BE2C (cell line): ENCODE measurements at regions not wholly inside any gene's neighbourhood (a gene's known extent, or its start where the extent isn't known, plus 50 kb on each side); places are given as distances from the start of the nearest gene placed in this dataset.

ENCODE experiments used
- DNase-seq: peaks from one replicate; pipeline ENCODE4 v3.0.0-alpha.2; 2020
- H3K27me3 ChIP-seq: fragments of 250-450 bp; sonication (Bioruptor Pico); 2 replicates; pipeline ENCODE4 v1.5.1; 2020; ENCODE audit warnings: mild to moderate bottlenecking
- H3K36me3 ChIP-seq: fragments of 250-450 bp; sonication (Bioruptor Pico); 2 replicates; pipeline ENCODE4 v1.5.1; 2020; ENCODE audit warnings: mild to moderate bottlenecking
- H3K4me1 ChIP-seq: fragments of 250-450 bp; sonication (Bioruptor Pico); 2 replicates; pipeline ENCODE4 v1.5.1; 2020
- H3K4me3 ChIP-seq: 2 replicates; pipeline ENCODE4 v1.5.1; 2011; ENCODE audit warnings: low read depth, low read length
- H3K9me3 ChIP-seq: fragments of 250-450 bp; sonication (Bioruptor Pico); 2 replicates; pipeline ENCODE4 v1.5.1; 2020
- TF ChIP-seq, protein P1 (sequence below): IDR thresholded peaks from 2 replicates; pipeline ENCODE4 v1.5.1; 2012; ENCODE audit warnings: mild to moderate bottlenecking, low read depth, low read length

GRCh38 chrX:10901290-10901633, 209.9 kb upstream of the HCCS start:
- Histone ChIP-seq H3K27me3 (no peaks in the 10 kb centered on the region), H3K36me3 (no peaks in the 10 kb centered on the region), H3K9me3 (no peaks in the 10 kb centered on the region), H3K4me1 (no peaks in the 10 kb centered on the region), H3K4me3 (no peak overlapping the region)
- TF ChIP-seq, protein P1, sequence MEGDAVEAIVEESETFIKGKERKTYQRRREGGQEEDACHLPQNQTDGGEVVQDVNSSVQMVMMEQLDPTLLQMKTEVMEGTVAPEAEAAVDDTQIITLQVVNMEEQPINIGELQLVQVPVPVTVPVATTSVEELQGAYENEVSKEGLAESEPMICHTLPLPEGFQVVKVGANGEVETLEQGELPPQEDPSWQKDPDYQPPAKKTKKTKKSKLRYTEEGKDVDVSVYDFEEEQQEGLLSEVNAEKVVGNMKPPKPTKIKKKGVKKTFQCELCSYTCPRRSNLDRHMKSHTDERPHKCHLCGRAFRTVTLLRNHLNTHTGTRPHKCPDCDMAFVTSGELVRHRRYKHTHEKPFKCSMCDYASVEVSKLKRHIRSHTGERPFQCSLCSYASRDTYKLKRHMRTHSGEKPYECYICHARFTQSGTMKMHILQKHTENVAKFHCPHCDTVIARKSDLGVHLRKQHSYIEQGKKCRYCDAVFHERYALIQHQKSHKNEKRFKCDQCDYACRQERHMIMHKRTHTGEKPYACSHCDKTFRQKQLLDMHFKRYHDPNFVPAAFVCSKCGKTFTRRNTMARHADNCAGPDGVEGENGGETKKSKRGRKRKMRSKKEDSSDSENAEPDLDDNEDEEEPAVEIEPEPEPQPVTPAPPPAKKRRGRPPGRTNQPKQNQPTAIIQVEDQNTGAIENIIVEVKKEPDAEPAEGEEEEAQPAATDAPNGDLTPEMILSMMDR: no peak
- DNase-seq: no peak

- DNase-seq: no peak
- TF ChIP-seq, protein P1: no peak
- H3K27me3 ChIP-seq: no peaks in the 10 kb centered on the region
Observed at GRCh38 chrX:10902001-10902400, 209.1 kb upstream of the HCCS start.

DNA sequence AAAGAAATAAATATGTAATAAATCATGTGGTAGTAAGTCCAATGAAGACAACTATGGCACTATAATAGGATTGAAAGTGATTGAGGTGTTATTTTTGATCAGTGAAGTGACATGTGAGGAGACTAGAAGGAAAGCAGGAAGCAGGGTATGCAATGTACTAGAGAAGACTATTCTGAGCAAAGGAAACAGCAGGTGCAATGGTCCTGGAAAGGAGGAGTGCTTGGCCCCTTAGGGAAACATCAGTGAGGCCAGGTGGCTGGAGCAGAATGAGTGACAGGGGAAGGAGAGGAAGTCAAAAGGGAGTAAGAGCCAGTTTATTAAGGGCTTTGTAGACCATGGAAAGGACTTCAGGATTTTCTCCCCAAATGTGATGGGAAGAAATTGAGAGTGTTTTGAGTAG, 207.6 kb upstream of the HCCS start:
- DNase-seq: no peak
- no peak overlapping the region for H3K4me3 ChIP-seq
- no peaks in the 10 kb centered on the region for H3K27me3 ChIP-seq
- H3K36me3 ChIP-seq: no peaks in the 10 kb centered on the region
- no peaks in the 10 kb centered on the region for H3K4me1 ChIP-seq
- TF ChIP-seq, protein P1: no peak
- no peaks in the 10 kb centered on the region for H3K9me3 ChIP-seq

More at GRCh38 chrX:10902001-10902400, 209.1 kb upstream of the HCCS start:
- H3K4me3 ChIP-seq: no peak overlapping the region
- no peaks in the 10 kb centered on the region for H3K36me3 ChIP-seq
- H3K4me1 ChIP-seq: no peaks in the 10 kb centered on the region
- H3K9me3 ChIP-seq: no peaks in the 10 kb centered on the region

GRCh38 chrX:10904220-10904619, 206.9 kb upstream of the HCCS start:
- no peak for DNase-seq
- Histone ChIP-seq H3K27me3 (no peaks in the 10 kb centered on the region), H3K4me3 (no peak overlapping the region), H3K9me3 (no peaks in the 10 kb centered on the region), H3K36me3 (no peaks in the 10 kb centered on the region), H3K4me1 (no peaks in the 10 kb centered on the region)
- TF ChIP-seq, protein P1: no peak

DNA sequence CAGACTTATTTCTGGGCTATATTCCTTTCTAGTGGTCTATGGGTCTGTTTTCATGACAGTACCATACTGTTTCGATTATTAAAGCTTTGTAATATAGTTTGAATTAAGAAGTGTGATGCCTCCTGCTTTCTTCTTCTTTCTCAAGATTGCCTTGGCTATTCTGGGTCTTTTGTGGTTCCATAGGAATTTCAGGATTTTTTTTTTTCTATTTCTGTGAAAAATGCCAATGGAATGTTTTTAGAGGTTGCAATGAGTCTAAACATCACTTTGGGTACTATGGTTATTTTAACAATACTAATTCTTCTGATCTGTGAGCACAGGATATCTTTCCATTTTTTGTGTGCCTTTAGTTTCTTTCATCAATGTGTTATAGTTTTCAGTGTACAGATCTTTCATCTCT, 204.3 kb upstream of the HCCS start:
- Histone ChIP-seq H3K9me3 (no peaks in the 10 kb centered on the region), H3K4me1 (no peaks in the 10 kb centered on the region), H3K27me3 (no peaks in the 10 kb centered on the region), H3K4me3 (no peak overlapping the region), H3K36me3 (no peaks in the 10 kb centered on the region)
- TF ChIP-seq, protein P1: no peak
- DNase-seq: no peak

DNA sequence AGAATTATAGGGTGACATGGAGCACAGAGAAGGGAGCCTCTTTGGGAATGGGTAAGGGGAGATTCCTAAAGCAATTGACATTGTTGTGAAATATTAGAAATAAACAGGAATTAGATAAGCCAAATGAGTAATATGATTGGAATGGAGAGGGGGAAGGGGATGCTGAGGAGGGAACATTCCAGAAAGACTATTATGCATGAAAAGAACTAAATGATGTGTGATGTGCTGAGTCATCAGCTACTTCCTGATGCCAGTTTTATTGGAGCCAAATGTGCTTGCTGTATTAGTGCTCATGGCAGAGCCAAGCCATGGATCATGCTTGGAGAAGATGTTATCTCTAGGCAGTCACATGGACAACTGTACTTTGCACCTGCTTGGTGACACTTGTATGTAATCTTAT, 189.0 kb upstream of the HCCS start:
- TF ChIP-seq, protein P1: no peak
- Histone ChIP-seq H3K27me3 (no peaks in the 10 kb centered on the region), H3K4me3 (no peak overlapping the region), H3K4me1 (no peaks in the 10 kb centered on the region), H3K9me3 (no peaks in the 10 kb centered on the region), H3K36me3 (no peaks in the 10 kb centered on the region)
- no peak for DNase-seq
